Colonic mucosa (tissue), 4 donors: ENCODE measurements at regions not wholly inside any gene's neighbourhood (a gene's known extent, or its start where the extent isn't known, plus 50 kb on each side); places are given as distances from the start of the nearest gene placed in this dataset.

Experiments used
- DNase-seq: peaks from one replicate; pipeline ENCODE4 v3.0.0-alpha.2; 2020
- H3K27ac ChIP-seq: fragments of 200-600 bp; one replicate; pipeline ENCODE4 v1.8.0; 2021
- H3K27me3 ChIP-seq: fragments of 200-600 bp; one replicate; pipeline ENCODE4 v1.8.0; 2021
- H3K36me3 ChIP-seq: fragments of 200-600 bp; one replicate; pipeline ENCODE4 v1.8.0; 2021
- H3K4me1 ChIP-seq: fragments of 200-600 bp; one replicate; pipeline ENCODE4 v1.8.0; 2021; ENCODE audit warnings: mild to moderate bottlenecking
- H3K4me3 ChIP-seq: fragments of 200-600 bp; one replicate; pipeline ENCODE4 v1.8.0; 2021
- H3K9ac ChIP-seq, 2 donors: one replicate each; pipeline ENCODE4 v1.7.0; 2013; ENCODE audit warnings: control low read depth in 2 of 2, low read depth in 2 of 2, low read length in 2 of 2
- H3K9me3 ChIP-seq: fragments of 200-600 bp; one replicate; pipeline ENCODE4 v1.8.0; 2021
- intact Hi-C: fragments of 100-400 bp; cut with DNase I; formaldehyde crosslinking; loops from one replicate; pipeline ENCODE4 v1.14.1; 2022
- TF ChIP-seq, protein P1 (sequence below): fragments of 200-600 bp; IDR thresholded peaks from one replicate; pipeline ENCODE4 v1.8.0; 2022; ENCODE audit warnings: antibody characterized with exemption, mild to moderate bottlenecking
- donor health status: healthy.
- donor health status: DM: no; HTN: no; CAD: no.
- donor health status: DM: no; HTN: no; CAD: no.

GRCh38 chr2:19123556-19123955, 234.9 kb downstream of the OSR1 start:
- H3K27me3 ChIP-seq, result no peaks in the 10 kb centered on the region
- no peak for DNase-seq
- intact Hi-C loops, result no loop called here
- no peaks in the 10 kb centered on the region for H3K9me3 ChIP-seq
- H3K4me1 ChIP-seq, result no peaks in the 10 kb centered on the region
- no peak overlapping the region for H3K9ac ChIP-seq
- no peak overlapping the region for H3K4me3 ChIP-seq
- H3K27ac ChIP-seq, result no peak overlapping the region
- no peaks in the 10 kb centered on the region for H3K36me3 ChIP-seq
- TF ChIP-seq, protein P1, sequence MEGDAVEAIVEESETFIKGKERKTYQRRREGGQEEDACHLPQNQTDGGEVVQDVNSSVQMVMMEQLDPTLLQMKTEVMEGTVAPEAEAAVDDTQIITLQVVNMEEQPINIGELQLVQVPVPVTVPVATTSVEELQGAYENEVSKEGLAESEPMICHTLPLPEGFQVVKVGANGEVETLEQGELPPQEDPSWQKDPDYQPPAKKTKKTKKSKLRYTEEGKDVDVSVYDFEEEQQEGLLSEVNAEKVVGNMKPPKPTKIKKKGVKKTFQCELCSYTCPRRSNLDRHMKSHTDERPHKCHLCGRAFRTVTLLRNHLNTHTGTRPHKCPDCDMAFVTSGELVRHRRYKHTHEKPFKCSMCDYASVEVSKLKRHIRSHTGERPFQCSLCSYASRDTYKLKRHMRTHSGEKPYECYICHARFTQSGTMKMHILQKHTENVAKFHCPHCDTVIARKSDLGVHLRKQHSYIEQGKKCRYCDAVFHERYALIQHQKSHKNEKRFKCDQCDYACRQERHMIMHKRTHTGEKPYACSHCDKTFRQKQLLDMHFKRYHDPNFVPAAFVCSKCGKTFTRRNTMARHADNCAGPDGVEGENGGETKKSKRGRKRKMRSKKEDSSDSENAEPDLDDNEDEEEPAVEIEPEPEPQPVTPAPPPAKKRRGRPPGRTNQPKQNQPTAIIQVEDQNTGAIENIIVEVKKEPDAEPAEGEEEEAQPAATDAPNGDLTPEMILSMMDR, result no peak

- Histone ChIP-seq H3K27ac (no peak overlapping the region), H3K4me1 (no peaks in the 10 kb centered on the region), H3K27me3 (no peaks in the 10 kb centered on the region), H3K9me3 (no peaks in the 10 kb centered on the region), H3K4me3 (no peak overlapping the region), H3K36me3 (no peaks in the 10 kb centered on the region), H3K9ac (no peak overlapping the region)
- TF ChIP-seq, protein P1, result no peak
- DNase-seq, result no peak
- intact Hi-C loops, result no loop called here
Measured at GRCh38 chr2:19122220-19122619, 236.2 kb downstream of the OSR1 start.

DNA sequence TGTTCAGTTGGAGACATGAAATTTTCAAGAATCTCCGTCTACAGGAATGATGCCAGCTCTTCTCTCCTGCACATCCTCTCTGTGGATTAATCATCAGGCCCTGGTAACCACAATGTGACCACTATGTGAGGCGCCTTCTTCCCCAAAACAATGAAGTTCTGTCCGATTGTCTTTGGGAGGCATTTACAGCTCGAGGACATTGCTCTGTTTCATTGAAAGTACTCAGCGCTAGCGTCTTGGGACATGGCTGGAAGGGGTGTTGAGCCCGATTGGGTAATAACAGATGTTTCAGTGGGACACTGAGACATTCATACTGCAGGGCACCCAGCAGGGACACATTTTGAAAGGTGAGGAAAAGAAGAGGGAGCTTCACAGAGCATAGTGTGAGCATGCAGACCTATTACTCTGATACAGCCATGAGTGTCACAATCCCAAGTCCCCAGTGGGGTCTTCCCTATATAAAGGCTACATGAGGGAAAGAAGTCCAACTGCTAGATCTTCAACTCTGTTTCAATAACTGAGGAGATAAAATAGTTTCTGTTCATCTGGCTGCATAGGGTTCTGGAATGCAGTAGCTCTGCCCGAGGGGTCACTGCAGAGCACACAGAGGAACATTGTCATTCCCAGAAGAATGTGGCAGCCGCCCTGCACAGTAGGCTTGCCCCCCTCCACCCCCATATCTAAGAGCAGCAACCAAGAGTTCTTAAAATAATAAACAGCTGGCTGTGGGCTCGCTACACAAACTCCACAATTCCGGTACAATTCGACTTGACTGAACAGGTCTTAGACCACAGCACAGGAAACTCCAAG, 237.3 kb downstream of the OSR1 start:
- H3K36me3 ChIP-seq, result no peaks in the 10 kb centered on the region
- H3K4me1 ChIP-seq, result no peaks in the 10 kb centered on the region
- no peaks in the 10 kb centered on the region for H3K27me3 ChIP-seq
- H3K9me3 ChIP-seq, result no peaks in the 10 kb centered on the region
- no peak for DNase-seq
- H3K27ac ChIP-seq, result no peak overlapping the region
- intact Hi-C loops, result no loop called here
- TF ChIP-seq, protein P1, result no peak
- no peak overlapping the region for H3K4me3 ChIP-seq
- H3K9ac ChIP-seq, result no peak overlapping the region

DNA sequence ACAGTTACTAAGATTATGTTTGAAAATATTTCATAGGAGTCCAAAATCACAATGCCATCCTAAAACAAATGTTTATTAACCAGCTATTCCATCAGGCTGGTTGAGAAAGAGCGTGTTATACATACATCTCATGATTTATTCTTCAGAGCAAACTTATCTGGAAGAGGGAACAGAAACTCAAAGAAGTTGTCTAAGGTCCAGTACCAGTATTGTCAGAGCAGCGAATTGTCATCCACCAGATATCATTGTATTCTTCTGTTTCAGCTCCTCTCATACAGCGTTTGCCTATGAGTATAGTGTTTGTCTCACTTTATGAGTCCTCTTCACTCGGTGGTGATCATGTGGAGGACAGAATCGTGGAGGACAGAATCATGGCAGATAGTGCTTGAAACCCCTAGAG, 238.2 kb downstream of the OSR1 start:
- intact Hi-C loops, result no loop called here
- Histone ChIP-seq H3K9ac (no peak overlapping the region), H3K4me3 (no peak overlapping the region), H3K27ac (no peak overlapping the region), H3K36me3 (no peaks in the 10 kb centered on the region), H3K27me3 (no peaks in the 10 kb centered on the region), H3K4me1 (no peaks in the 10 kb centered on the region), H3K9me3 (no peaks in the 10 kb centered on the region)
- DNase-seq, result no peak
- TF ChIP-seq, protein P1, result no peak

DNA sequence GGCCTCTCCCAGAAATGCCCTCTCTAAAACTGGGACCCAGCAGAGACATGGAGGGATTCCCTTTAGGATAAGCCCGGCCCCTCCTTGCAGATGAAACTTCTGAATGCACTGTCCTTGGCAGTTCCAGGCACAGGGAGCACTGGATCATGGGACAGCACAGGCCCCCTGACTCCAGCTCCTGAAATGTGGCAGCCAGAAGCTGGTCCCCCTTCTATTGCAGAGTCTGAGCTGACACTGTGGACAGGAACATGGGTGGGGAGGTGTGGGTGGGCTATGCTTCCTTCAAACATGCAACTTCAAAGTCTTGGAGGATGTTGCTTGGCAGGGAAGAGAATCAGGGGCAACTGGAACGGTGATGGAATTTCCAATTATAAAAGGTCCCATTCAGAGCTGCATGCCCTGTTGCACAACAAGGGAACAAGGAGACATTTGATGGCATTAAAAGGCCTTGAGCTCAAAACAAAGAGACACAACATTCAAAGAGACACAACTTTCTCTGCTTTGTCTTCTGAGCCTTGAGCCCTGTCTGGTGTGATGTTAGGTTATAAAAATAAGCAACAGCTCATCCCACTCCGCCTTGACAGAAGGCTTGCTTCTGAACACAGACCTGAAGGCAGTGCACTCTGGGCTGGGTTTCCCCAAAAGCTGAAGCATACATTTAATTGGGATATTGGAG, 239.0 kb downstream of the OSR1 start:
- no peak overlapping the region for H3K27ac ChIP-seq
- intact Hi-C loops, result no loop called here
- TF ChIP-seq, protein P1, result no peak

More for the DNA sequence above, 239.0 kb downstream of the OSR1 start:
- Histone ChIP-seq H3K27me3 (no peaks in the 10 kb centered on the region), H3K4me1 (no peaks in the 10 kb centered on the region), H3K9ac (no peak overlapping the region), H3K36me3 (no peaks in the 10 kb centered on the region), H3K9me3 (no peaks in the 10 kb centered on the region), H3K4me3 (no peak overlapping the region)
- no peak for DNase-seq
